OCI-LY1 (cell line): ENCODE measurements at regions not wholly inside any gene's neighbourhood (a gene's known extent, or its start where the extent isn't known, plus 50 kb on each side); places are given as distances from the start of the nearest gene placed in this dataset.

Experiments
- EZH2 ChIP-seq: fragments of 200-600 bp; sonication (generic), shearing (Covaris generic); IDR thresholded peaks from 2 replicates; pipeline ENCODE4 v1.8.0; 2017; ENCODE audit warnings: borderline replicate concordance, mixed run types, mild to moderate bottlenecking, antibody characterized with exemption, low read length, moderate library complexity, mixed read lengths
- TF ChIP-seq, protein P1 (sequence below): fragments of 200-600 bp; sonication (generic), shearing (Covaris generic); IDR thresholded peaks from 2 replicates; pipeline ENCODE4 v1.5.1; 2017; ENCODE audit warnings: mild to moderate bottlenecking, antibody characterized with exemption, low read length, moderate library complexity, mixed read lengths

DNA sequence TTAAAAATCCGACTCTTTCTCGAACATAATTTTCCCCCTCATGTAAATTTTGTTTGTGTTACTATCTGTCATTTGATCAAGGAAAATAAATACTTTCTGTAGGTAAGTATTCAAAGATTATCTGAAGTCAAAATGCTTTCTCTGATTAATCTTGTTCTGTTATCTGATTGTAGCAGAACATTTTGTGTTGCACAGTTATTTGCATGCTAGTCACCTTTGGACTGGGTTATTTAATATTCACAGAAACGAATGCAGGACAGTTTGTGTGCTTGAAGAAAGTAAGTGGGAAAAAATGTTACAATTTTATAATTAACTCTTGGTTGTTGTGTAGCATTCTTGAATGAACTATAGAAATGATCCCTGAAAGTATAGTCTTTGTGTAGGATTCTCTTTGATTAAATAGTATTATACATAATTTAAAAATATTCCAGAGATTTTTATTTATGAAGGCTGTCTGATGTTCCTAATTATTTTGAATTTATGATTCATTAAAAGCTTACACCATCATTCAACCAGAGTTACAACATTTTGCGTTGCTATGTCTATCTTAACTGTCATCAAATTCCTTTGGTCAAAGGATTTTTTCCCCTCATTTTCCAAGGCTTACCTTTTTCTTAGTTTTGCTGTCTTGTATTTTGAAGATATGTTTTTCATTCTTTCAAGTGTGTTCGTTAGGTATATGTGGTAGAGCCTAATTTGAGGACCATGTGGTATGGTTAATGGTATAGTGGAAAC lies 176.6 kb downstream of the GIPC2 start:
- TF ChIP-seq, protein P1, sequence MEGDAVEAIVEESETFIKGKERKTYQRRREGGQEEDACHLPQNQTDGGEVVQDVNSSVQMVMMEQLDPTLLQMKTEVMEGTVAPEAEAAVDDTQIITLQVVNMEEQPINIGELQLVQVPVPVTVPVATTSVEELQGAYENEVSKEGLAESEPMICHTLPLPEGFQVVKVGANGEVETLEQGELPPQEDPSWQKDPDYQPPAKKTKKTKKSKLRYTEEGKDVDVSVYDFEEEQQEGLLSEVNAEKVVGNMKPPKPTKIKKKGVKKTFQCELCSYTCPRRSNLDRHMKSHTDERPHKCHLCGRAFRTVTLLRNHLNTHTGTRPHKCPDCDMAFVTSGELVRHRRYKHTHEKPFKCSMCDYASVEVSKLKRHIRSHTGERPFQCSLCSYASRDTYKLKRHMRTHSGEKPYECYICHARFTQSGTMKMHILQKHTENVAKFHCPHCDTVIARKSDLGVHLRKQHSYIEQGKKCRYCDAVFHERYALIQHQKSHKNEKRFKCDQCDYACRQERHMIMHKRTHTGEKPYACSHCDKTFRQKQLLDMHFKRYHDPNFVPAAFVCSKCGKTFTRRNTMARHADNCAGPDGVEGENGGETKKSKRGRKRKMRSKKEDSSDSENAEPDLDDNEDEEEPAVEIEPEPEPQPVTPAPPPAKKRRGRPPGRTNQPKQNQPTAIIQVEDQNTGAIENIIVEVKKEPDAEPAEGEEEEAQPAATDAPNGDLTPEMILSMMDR = no peak
- TF ChIP-seq EZH2 = no peak
